ENCODE measurements at regions not wholly inside any gene's neighbourhood (a gene's known extent, or its start where the extent isn't known, plus 50 kb on each side); places are given as distances from the start of the nearest gene placed in this dataset.

GRCh38 chr1:34373912-34374311 is 197.2 kb downstream of the C1orf94 start:
- CTCF ChIA-PET, result no interaction called here

GRCh38 chr1:34376531-34376930 is 199.8 kb downstream of the C1orf94 start:
- ATAC-seq, result no peak
- Histone ChIP-seq H3K9me3 (ENCODE audit: control insufficient read depth, insufficient read depth, low read depth, low read length) (no peaks in the 10 kb centered on the region), H3K4me1 (ENCODE audit: control insufficient read depth, insufficient read depth, low read length) (no peaks in the 10 kb centered on the region), H3K4me3 (ENCODE audit: low read depth in 2 of 2, low read length in 2 of 2) (no peak overlapping the region), H3K27me3 (ENCODE audit: control insufficient read depth, insufficient read depth, low read length) (0 out of 2 replicates have a peak, but pooled peaks cover 2% of the 10 kb centered on the region), H3K27ac (ENCODE audit: low read length) (no peak overlapping the region), H3K36me3 (ENCODE audit: control insufficient read depth, insufficient read depth, low read length) (no peaks in the 10 kb centered on the region)
- intact Hi-C loops (cut with micrococcal nuclease; ENCODE audit: unreplicated experiment), result no loop called here
- CTCF ChIA-PET, result no interaction called here
- DNase-seq (ENCODE audit: low read depth, low spot score), result no peak
- TF ChIP-seq REST (IDR thresholded peaks at IDR 0.05; ENCODE audit: insufficient read depth in 1 of 2, low read depth in 2 of 2, low read length in 1 of 2), result no peak
- TF ChIP-seq SIN3A (IDR thresholded peaks at IDR 0.05; ENCODE audit: borderline replicate concordance, insufficient read depth, low read depth, low read length), result no peak
- TF ChIP-seq TCF7L2 (IDR thresholded peaks at IDR 0.05; ENCODE audit: low read depth, low read length), result no peak
- no peak for TF ChIP-seq POLR2AphosphoS5 (IDR thresholded peaks at IDR 0.05; ENCODE audit: low read depth, low read length)
- no peak for TF ChIP-seq CTCF (IDR thresholded peaks at IDR 0.05)
- in situ Hi-C loops (cut with HindIII; ENCODE audit: low pct_unique_long_range_greater_than_20kb, low sequenced_read_pairs), result no loop called here
- POLR2A ChIA-PET, result no interaction called here
- no TSS peak for BruUV-seq (replicated peaks)

More at GRCh38 chr1:34373912-34374311, 197.2 kb downstream of the C1orf94 start:
- H3K27ac ChIP-seq (ENCODE audit: low read length), result no peak overlapping the region
- H3K4me3 ChIP-seq (ENCODE audit: low read depth in 2 of 2, low read length in 2 of 2), result no peak overlapping the region
- H3K4me1 ChIP-seq (ENCODE audit: control insufficient read depth, insufficient read depth, low read length), result no peaks in the 10 kb centered on the region
- in situ Hi-C loops (cut with HindIII; ENCODE audit: low pct_unique_long_range_greater_than_20kb, low sequenced_read_pairs) (no loop called here), intact Hi-C loops (cut with micrococcal nuclease; ENCODE audit: unreplicated experiment) (no loop called here)
- peaks cover 2% of the 10 kb centered on the region; the same call in 1 of the 2 replicates for H3K27me3 ChIP-seq (ENCODE audit: control insufficient read depth, insufficient read depth, low read length)
- TF ChIP-seq REST (IDR thresholded peaks at IDR 0.05; ENCODE audit: insufficient read depth in 1 of 2, low read depth in 2 of 2, low read length in 1 of 2) (no peak), CTCF (IDR thresholded peaks at IDR 0.05) (no peak), POLR2AphosphoS5 (IDR thresholded peaks at IDR 0.05; ENCODE audit: low read depth, low read length) (no peak), SIN3A (IDR thresholded peaks at IDR 0.05; ENCODE audit: borderline replicate concordance, insufficient read depth, low read depth, low read length) (no peak), TCF7L2 (IDR thresholded peaks at IDR 0.05; ENCODE audit: low read depth, low read length) (no peak)
- no peak for DNase-seq (ENCODE audit: low read depth, low spot score)
- no peak for ATAC-seq
- no TSS peak for BruUV-seq (replicated peaks)
- no peaks in the 10 kb centered on the region for H3K9me3 ChIP-seq (ENCODE audit: control insufficient read depth, insufficient read depth, low read depth, low read length)
- H3K36me3 ChIP-seq (ENCODE audit: control insufficient read depth, insufficient read depth, low read length), result no peaks in the 10 kb centered on the region
- POLR2A ChIA-PET, result no interaction called here

Data from Panc1 (cell line).